ENCODE measurements at regions not wholly inside any gene's neighbourhood (a gene's known extent, or its start where the extent isn't known, plus 50 kb on each side); places are given as distances from the start of the nearest gene placed in this dataset.
"Not testable (repeated sequence)": the region's sequence is repeated elsewhere in the genome, so short reads cannot be mapped to it uniquely, and the experiment has no call there.

GRCh38 chr6:67102743-67103142 is 1395.7 kb upstream of the EYS start:
- WGBS (ENCODE audit: insufficient coverage) = no CpG with 5 or more reads among the region's 1 CpG

DNA sequence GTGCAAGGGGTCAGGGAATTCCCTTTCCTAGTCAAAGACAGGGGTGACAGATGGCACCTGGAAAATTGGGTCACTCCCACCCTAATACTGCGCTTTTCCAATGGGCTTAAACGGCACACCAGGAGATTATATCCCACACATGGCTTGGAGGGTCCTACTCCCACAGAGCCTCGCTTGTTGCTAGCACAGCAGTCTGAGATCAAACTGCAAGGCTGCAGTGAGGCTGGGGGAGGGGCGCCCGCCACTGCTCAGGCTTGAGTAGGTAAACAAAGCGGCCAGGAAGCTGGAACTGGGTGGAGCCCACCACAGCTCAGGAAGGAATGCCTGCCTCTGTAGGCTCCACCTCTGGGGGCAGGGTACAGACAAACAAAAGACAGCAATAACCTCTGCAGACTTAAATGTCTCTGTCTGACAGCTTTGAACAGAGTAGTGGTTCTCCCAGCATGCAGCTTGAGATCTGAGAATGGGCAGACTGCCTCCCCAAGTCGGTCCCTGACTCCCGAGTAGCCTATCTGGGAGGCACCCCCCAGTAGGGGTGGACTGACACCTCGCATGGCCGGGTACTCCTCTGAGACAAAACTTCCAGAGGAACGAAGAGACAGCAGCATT is 1388.7 kb upstream of the EYS start:
- H3K4me1 ChIP-seq (ENCODE audit: control insufficient read depth, insufficient read depth, low read length); H3K27me3 Mint-ChIP-seq (ENCODE audit: low read depth in 2 of 2); DNase-seq; intact Hi-C loops (cut with micrococcal nuclease); H3K9me3 ChIP-seq (ENCODE audit: control insufficient read depth, insufficient read depth, low read length); H3K4me1 Mint-ChIP-seq; H3K4me3 ChIP-seq (ENCODE audit: low read length); H3K36me3 ChIP-seq (ENCODE audit: control insufficient read depth, insufficient read depth, low read length); H3K4me3 Mint-ChIP-seq; H3K27me3 ChIP-seq (ENCODE audit: control insufficient read depth, insufficient read depth, low read length); H3K27ac Mint-ChIP-seq; ATAC-seq; H3K27ac ChIP-seq (ENCODE audit: low read length): not testable (repeated sequence)
- H3K9me3 Mint-ChIP-seq = peaks cover 12 to 33% of the 10 kb centered on the region in 2 donors
- peaks cover 14% of the 10 kb centered on the region for H3K36me3 Mint-ChIP-seq
- WGBS (ENCODE audit: insufficient coverage) = 82% methylated on average over 8 of the region's 11 CpGs

More at GRCh38 chr6:67102743-67103142, 1395.7 kb upstream of the EYS start:
- Mint-ChIP-seq H3K4me3 (no peak overlapping the region), H3K4me1 (no peaks in the 10 kb centered on the region), H3K27ac (no peak overlapping the region), H3K9me3 (peaks cover 12 to 13% of the 10 kb centered on the region in 2 donors), H3K36me3 (peaks cover 20% of the 10 kb centered on the region), H3K27me3 (ENCODE audit: low read depth in 2 of 2) (no peaks in the 10 kb centered on the region)
- Histone ChIP-seq H3K4me1 (ENCODE audit: control insufficient read depth, insufficient read depth, low read length) (no peaks in the 10 kb centered on the region), H3K27ac (ENCODE audit: low read length) (no peak overlapping the region), H3K27me3 (ENCODE audit: control insufficient read depth, insufficient read depth, low read length) (no peaks in the 10 kb centered on the region), H3K36me3 (ENCODE audit: control insufficient read depth, insufficient read depth, low read length) (no peaks in the 10 kb centered on the region), H3K9me3 (ENCODE audit: control insufficient read depth, insufficient read depth, low read length) (no peaks in the 10 kb centered on the region), H3K4me3 (ENCODE audit: low read length) (no peak overlapping the region)
- TF ChIP-seq, protein P1, sequence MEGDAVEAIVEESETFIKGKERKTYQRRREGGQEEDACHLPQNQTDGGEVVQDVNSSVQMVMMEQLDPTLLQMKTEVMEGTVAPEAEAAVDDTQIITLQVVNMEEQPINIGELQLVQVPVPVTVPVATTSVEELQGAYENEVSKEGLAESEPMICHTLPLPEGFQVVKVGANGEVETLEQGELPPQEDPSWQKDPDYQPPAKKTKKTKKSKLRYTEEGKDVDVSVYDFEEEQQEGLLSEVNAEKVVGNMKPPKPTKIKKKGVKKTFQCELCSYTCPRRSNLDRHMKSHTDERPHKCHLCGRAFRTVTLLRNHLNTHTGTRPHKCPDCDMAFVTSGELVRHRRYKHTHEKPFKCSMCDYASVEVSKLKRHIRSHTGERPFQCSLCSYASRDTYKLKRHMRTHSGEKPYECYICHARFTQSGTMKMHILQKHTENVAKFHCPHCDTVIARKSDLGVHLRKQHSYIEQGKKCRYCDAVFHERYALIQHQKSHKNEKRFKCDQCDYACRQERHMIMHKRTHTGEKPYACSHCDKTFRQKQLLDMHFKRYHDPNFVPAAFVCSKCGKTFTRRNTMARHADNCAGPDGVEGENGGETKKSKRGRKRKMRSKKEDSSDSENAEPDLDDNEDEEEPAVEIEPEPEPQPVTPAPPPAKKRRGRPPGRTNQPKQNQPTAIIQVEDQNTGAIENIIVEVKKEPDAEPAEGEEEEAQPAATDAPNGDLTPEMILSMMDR (IDR thresholded peaks at IDR 0.05) = no peak
- DNase-seq (no peak), ATAC-seq (no peak)
- intact Hi-C loops (cut with micrococcal nuclease) = no loop called here

DNA sequence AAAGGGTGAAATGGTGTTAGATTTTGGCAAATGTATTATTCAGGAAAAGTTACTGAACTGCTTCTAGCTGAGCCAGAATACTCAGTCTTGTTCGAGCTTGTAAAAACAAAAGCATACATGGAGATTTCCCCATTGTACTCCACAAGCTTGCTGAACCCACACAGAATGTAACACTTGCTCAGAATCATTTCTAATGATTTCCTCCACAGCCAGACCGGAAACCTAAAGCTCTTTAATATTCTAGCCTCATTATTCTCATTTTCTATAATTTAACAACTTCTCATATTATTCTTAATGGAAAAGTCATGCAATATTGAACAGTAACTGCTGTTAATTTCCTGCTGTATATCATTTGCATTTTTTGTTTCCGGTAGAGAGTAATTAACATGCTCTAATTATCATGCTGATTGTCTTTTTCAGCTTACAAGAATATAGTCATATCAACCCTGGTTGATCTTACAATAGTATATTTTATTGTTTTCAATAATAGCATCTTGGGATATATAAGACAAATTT is 1387.5 kb upstream of the EYS start:
- ATAC-seq = no peak
- 58% methylated on average over 2 of the region's 3 CpGs for WGBS (ENCODE audit: insufficient coverage)

DNA sequence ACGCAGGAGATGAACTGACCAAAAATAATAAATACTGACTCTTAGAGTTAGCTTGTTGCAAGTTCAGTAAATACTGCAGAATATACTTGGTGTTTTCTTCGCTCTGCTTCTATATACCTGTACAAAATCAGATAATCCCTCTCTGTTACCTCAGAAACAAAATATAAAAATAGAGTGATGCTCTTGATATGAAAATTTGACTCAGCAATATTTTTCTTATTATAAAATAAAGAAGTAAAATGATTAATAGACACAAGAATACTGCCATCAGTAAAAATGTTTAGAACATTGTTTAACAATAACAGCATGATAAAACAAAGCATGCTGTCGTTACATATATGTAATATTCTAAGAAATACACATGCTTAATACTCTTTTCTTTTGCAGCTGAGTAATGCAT is 1366.9 kb upstream of the EYS start:
- Histone ChIP-seq H3K4me3 (ENCODE audit: low read length) (no peak overlapping the region), H3K9me3 (ENCODE audit: control insufficient read depth, insufficient read depth, low read length) (no peaks in the 10 kb centered on the region), H3K36me3 (ENCODE audit: control insufficient read depth, insufficient read depth, low read length) (no peaks in the 10 kb centered on the region), H3K27me3 (ENCODE audit: control insufficient read depth, insufficient read depth, low read length) (no peaks in the 10 kb centered on the region), H3K27ac (ENCODE audit: low read length) (no peak overlapping the region), H3K4me1 (ENCODE audit: control insufficient read depth, insufficient read depth, low read length) (no peaks in the 10 kb centered on the region)
- Mint-ChIP-seq H3K9me3 (peaks cover 8 to 10% of the 10 kb centered on the region in 2 donors), H3K27me3 (ENCODE audit: low read depth in 2 of 2) (no peaks in the 10 kb centered on the region), H3K36me3 (peaks cover 7% of the 10 kb centered on the region), H3K4me1 (no peaks in the 10 kb centered on the region), H3K27ac (no peak overlapping the region), H3K4me3 (no peak overlapping the region)
- TF ChIP-seq, protein P1 (IDR thresholded peaks at IDR 0.05) = no peak
- WGBS (ENCODE audit: insufficient coverage) = no CpG with 5 or more reads among the region's 3 CpGs
- DNase-seq (no peak), ATAC-seq (no peak)
- intact Hi-C loops (cut with micrococcal nuclease) = no loop called here

More for the DNA sequence above, 1387.5 kb upstream of the EYS start:
- intact Hi-C loops (cut with micrococcal nuclease) = no loop called here
- Histone ChIP-seq H3K9me3 (ENCODE audit: control insufficient read depth, insufficient read depth, low read length) (no peaks in the 10 kb centered on the region), H3K27ac (ENCODE audit: low read length) (no peak overlapping the region), H3K4me1 (ENCODE audit: control insufficient read depth, insufficient read depth, low read length) (no peaks in the 10 kb centered on the region), H3K4me3 (ENCODE audit: low read length) (no peak overlapping the region), H3K27me3 (ENCODE audit: control insufficient read depth, insufficient read depth, low read length) (no peaks in the 10 kb centered on the region), H3K36me3 (ENCODE audit: control insufficient read depth, insufficient read depth, low read length) (no peaks in the 10 kb centered on the region)
- DNase-seq = no peak
- H3K9me3 Mint-ChIP-seq = peaks cover 13 to 40% of the 10 kb centered on the region in 2 donors
- no peak overlapping the region for H3K4me3 Mint-ChIP-seq
- H3K27me3 Mint-ChIP-seq (ENCODE audit: low read depth in 2 of 2) = no peaks in the 10 kb centered on the region
- TF ChIP-seq, protein P1 (IDR thresholded peaks at IDR 0.05) = no peak
- peaks cover 14% of the 10 kb centered on the region for H3K36me3 Mint-ChIP-seq
- H3K27ac Mint-ChIP-seq = no peak overlapping the region
- H3K4me1 Mint-ChIP-seq = no peaks in the 10 kb centered on the region
